Ishikawa (cell line): ENCODE measurements at regions not wholly inside any gene's neighbourhood (a gene's known extent, or its start where the extent isn't known, plus 50 kb on each side); places are given as distances from the start of the nearest gene placed in this dataset.

Experiments
- CEBPB ChIP-seq: IDR thresholded peaks from 2 replicates; pipeline ENCODE4 v1.6.1; 2012
- CREB1 ChIP-seq: IDR thresholded peaks from 2 replicates; pipeline ENCODE4 v1.6.1; 2012; ENCODE audit warnings: low read depth
- EGR1 ChIP-seq: IDR thresholded peaks from 2 replicates; pipeline ENCODE4 v1.6.1; 2012
- EP300 ChIP-seq: IDR thresholded peaks from 2 replicates; pipeline ENCODE4 v1.6.1; 2012; ENCODE audit warnings: borderline replicate concordance
- RAD21 ChIP-seq: IDR thresholded peaks from 2 replicates; pipeline ENCODE4 v1.6.1; 2012; ENCODE audit warnings: low read depth
- YY1 ChIP-seq: IDR thresholded peaks from 2 replicates; pipeline ENCODE4 v1.6.1; 2012; ENCODE audit warnings: low read depth
- ZBTB7A ChIP-seq: IDR thresholded peaks from 2 replicates; pipeline ENCODE4 v1.6.1; 2012; ENCODE audit warnings: low read depth

- TF ChIP-seq CREB1 (no peak), EP300 (no peak), EGR1 (no peak), CEBPB (no peak), ZBTB7A (no peak), RAD21 (no peak), YY1 (no peak)
These were observed 89.1 kb upstream of the SLC35F3 start for GRCh38 chr1:233815357-233815756.
